Caco-2 (cell line): ENCODE measurements at regions not wholly inside any gene's neighbourhood (a gene's known extent, or its start where the extent isn't known, plus 50 kb on each side); places are given as distances from the start of the nearest gene placed in this dataset.

Experiments
- BruUV-seq: library from RNA; stranded (reverse); fragments of 400-500 nt; replicated peaks from 2 replicates; lab custom pipeline; 2021; lab: Mats Ljungman, UMichigan
- CTCF ChIA-PET: fragments of 300-600 bp; sonication (Branson Sonifier 250); formaldehyde crosslinking; loops from one replicate; lab custom pipeline; 2022; ENCODE audit warnings: antibody characterized with exemption; lab: Charles Lee
- POLR2A ChIA-PET: fragments of 300-600 bp; sonication (Branson Sonifier 250); formaldehyde crosslinking; loops from one replicate; lab custom pipeline; 2022; ENCODE audit warnings: antibody characterized with exemption; lab: Charles Lee
- DNase-seq, 2 experiments: peaks; one replicate each; pipeline versions ENCODE4 v3.0.0 to v3.0.0-alpha.2; 2020 to 2022
- H3K27me3 ChIP-seq: replicated peaks from 2 replicates; pipeline ENCODE4 v1.6.0; 2011; ENCODE audit warnings: low read length; ENCODE audit not compliant: control insufficient read depth, insufficient read depth
- H3K36me3 ChIP-seq: 2 replicates; pipeline ENCODE4 v1.5.1; 2011; ENCODE audit warnings: low read length; ENCODE audit not compliant: control insufficient read depth, insufficient read depth
- H3K4me1 ChIP-seq: fragments of 250-450 bp; sonication (Bioruptor Pico); 2 replicates; pipeline ENCODE4 v1.5.1; 2020; ENCODE audit warnings: mild to moderate bottlenecking
- H3K4me3 ChIP-seq: 2 replicates; pipeline ENCODE4 v1.5.1; 2011; ENCODE audit warnings: low read depth, mild to moderate bottlenecking, control low read depth, low read length
- H3K9me3 ChIP-seq: fragments of 250-450 bp; sonication (Bioruptor Pico); 2 replicates; pipeline ENCODE4 v1.5.1; 2020; ENCODE audit warnings: mild to moderate bottlenecking, moderate library complexity
- H3K27ac Mint-ChIP-seq: one replicate; pipeline ENCODE4 v1.8.0; 2022; ENCODE audit warnings: mixed read lengths; ENCODE audit not compliant: unreplicated experiment
- H3K27me3 Mint-ChIP-seq: one replicate; pipeline ENCODE4 v1.8.0; 2022; ENCODE audit warnings: mixed read lengths; ENCODE audit not compliant: insufficient read depth, unreplicated experiment
- H3K36me3 Mint-ChIP-seq: one replicate; pipeline ENCODE4 v1.8.0; 2022; ENCODE audit warnings: mild to moderate bottlenecking, mixed read lengths; ENCODE audit not compliant: insufficient read depth, unreplicated experiment
- H3K4me1 Mint-ChIP-seq: one replicate; pipeline ENCODE4 v1.8.0; 2022; ENCODE audit warnings: low read depth, mixed read lengths; ENCODE audit not compliant: unreplicated experiment
- H3K4me3 Mint-ChIP-seq: one replicate; pipeline ENCODE4 v1.8.0; 2022; ENCODE audit warnings: mild to moderate bottlenecking, moderate library complexity, mixed read lengths; ENCODE audit not compliant: unreplicated experiment
- H3K9me3 Mint-ChIP-seq: one replicate; pipeline ENCODE4 v1.8.0; 2022; ENCODE audit warnings: mixed read lengths; ENCODE audit not compliant: unreplicated experiment
- intact Hi-C: fragments of 100-400 bp; cut with micrococcal nuclease; formaldehyde crosslinking; loops from one replicate; pipeline ENCODE4 v1.10.0; 2022; ENCODE audit not compliant: unreplicated experiment
- TF ChIP-seq, protein P1 (sequence below), 2 experiments: fragments of 200-600 bp in 1 of 2; IDR thresholded peaks; 1 replicate in 1 of 2; 2 replicates in 1 of 2; pipeline versions ENCODE4 v1.5.1 to v1.8.0; 2011 to 2022; ENCODE audit warnings: antibody characterized with exemption in 1 of 2, control low read depth in 1 of 2, inconsistent platforms in 1 of 2, low read depth in 1 of 2, low read length in 1 of 2, mild to moderate bottlenecking in 1 of 2, moderate library complexity in 1 of 2; ENCODE audit not compliant: insufficient read depth in 1 of 2, severe bottlenecking in 1 of 2, unreplicated experiment in 1 of 2

DNA sequence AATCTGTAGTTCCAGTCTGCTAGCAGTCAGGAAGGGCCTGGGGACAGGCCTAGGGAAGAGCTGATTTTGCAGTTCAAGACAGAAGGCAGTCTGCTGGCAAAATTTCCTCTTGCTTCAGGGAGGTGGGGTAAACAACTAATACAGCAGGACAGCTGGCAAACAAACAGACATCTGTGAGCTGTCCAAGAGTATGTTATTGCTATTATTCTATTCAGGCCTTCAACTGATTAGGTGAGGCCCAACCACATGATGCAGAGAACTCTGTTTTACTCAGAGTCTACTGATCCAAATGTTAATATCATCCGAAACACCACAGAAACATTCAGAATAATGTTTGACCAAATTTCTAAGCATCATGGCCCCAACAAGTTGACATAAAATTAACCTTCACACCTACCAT lies 161.0 kb upstream of the E2F7 start:
- Mint-ChIP-seq H3K27ac (no peak overlapping the region), H3K4me1 (no peaks in the 10 kb centered on the region), H3K9me3 (no peaks in the 10 kb centered on the region), H3K36me3 (no peaks in the 10 kb centered on the region), H3K27me3 (peaks cover 2% of the 10 kb centered on the region), H3K4me3 (no peak overlapping the region)
- Histone ChIP-seq H3K4me3 (no peak overlapping the region), H3K36me3 (no peaks in the 10 kb centered on the region), H3K4me1 (no peaks in the 10 kb centered on the region), H3K27me3 (no peaks in the 10 kb centered on the region), H3K9me3 (no peaks in the 10 kb centered on the region)
- intact Hi-C loops: no loop called here
- no TSS peak for BruUV-seq
- TF ChIP-seq, protein P1, sequence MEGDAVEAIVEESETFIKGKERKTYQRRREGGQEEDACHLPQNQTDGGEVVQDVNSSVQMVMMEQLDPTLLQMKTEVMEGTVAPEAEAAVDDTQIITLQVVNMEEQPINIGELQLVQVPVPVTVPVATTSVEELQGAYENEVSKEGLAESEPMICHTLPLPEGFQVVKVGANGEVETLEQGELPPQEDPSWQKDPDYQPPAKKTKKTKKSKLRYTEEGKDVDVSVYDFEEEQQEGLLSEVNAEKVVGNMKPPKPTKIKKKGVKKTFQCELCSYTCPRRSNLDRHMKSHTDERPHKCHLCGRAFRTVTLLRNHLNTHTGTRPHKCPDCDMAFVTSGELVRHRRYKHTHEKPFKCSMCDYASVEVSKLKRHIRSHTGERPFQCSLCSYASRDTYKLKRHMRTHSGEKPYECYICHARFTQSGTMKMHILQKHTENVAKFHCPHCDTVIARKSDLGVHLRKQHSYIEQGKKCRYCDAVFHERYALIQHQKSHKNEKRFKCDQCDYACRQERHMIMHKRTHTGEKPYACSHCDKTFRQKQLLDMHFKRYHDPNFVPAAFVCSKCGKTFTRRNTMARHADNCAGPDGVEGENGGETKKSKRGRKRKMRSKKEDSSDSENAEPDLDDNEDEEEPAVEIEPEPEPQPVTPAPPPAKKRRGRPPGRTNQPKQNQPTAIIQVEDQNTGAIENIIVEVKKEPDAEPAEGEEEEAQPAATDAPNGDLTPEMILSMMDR (IDR thresholded peaks at IDR 0.05; ENCODE audit: insufficient read depth in 1 of 2, low read depth in 1 of 2, low read length in 1 of 2, severe bottlenecking in 1 of 2, unreplicated experiment in 1 of 2): no peak
- ChIA-PET POLR2A (no interaction called here), CTCF (no interaction called here)
- no peak for DNase-seq

DNA sequence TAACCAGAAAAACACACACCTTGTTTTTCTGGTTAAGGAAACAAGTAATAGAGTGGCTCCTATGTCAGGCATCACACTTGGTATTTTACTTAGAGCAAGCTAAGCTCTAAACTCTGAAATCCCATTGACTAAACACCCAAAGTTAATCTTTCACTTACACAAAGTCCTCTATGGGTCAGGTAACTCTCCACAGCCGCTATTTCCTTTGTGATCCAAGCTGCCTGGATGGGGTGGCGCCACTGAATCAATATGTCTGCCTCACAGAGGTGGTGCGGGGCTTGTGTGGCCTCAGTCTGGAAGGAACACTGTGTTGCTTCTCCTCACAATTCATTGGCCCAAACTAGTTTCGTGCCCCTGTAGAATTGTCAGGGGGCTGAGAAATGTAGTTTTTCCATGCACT lies 160.0 kb upstream of the E2F7 start:
- Mint-ChIP-seq H3K27ac (no peak overlapping the region), H3K9me3 (no peaks in the 10 kb centered on the region), H3K4me3 (no peak overlapping the region), H3K4me1 (no peaks in the 10 kb centered on the region), H3K27me3 (peaks cover 2% of the 10 kb centered on the region), H3K36me3 (no peaks in the 10 kb centered on the region)
- ChIA-PET CTCF (no interaction called here), POLR2A (no interaction called here)
- BruUV-seq: no TSS peak
- Histone ChIP-seq H3K9me3 (no peaks in the 10 kb centered on the region), H3K36me3 (no peaks in the 10 kb centered on the region), H3K27me3 (no peaks in the 10 kb centered on the region), H3K4me1 (no peaks in the 10 kb centered on the region), H3K4me3 (no peak overlapping the region)
- TF ChIP-seq, protein P1 (IDR thresholded peaks at IDR 0.05; ENCODE audit: insufficient read depth in 1 of 2, low read depth in 1 of 2, low read length in 1 of 2, severe bottlenecking in 1 of 2, unreplicated experiment in 1 of 2): no peak
- no peak for DNase-seq
- intact Hi-C loops: no loop called here

GRCh38 chr12:77224346-77224745 lies 159.0 kb upstream of the E2F7 start:
- Histone ChIP-seq H3K27me3 (no peaks in the 10 kb centered on the region), H3K4me1 (no peaks in the 10 kb centered on the region), H3K4me3 (no peak overlapping the region), H3K36me3 (no peaks in the 10 kb centered on the region), H3K9me3 (no peaks in the 10 kb centered on the region)
- Mint-ChIP-seq H3K9me3 (no peaks in the 10 kb centered on the region), H3K27me3 (no peaks in the 10 kb centered on the region), H3K4me3 (no peak overlapping the region), H3K36me3 (no peaks in the 10 kb centered on the region), H3K27ac (no peak overlapping the region), H3K4me1 (no peaks in the 10 kb centered on the region)
- no TSS peak for BruUV-seq
- TF ChIP-seq, protein P1 (IDR thresholded peaks at IDR 0.05; ENCODE audit: insufficient read depth in 1 of 2, low read depth in 1 of 2, low read length in 1 of 2, severe bottlenecking in 1 of 2, unreplicated experiment in 1 of 2): no peak
- ChIA-PET POLR2A (no interaction called here), CTCF (no interaction called here)
- no peak for DNase-seq
- intact Hi-C loops: no loop called here
